GM23248 (cell line): ENCODE measurements at regions not wholly inside any gene's neighbourhood (a gene's known extent, or its start where the extent isn't known, plus 50 kb on each side); places are given as distances from the start of the nearest gene placed in this dataset.

ENCODE experiments used
- EZH2 ChIP-seq: fragments of 200-600 bp; sonication (generic); IDR thresholded peaks from 2 replicates; pipeline ENCODE4 v1.6.1; 2018; ENCODE audit warnings: antibody characterized with exemption, mild to moderate bottlenecking; ENCODE audit not compliant: insufficient read depth, poor library complexity, severe bottlenecking
- EZH2phosphoT487 ChIP-seq: fragments of 200-600 bp; sonication (generic); IDR thresholded peaks from 2 replicates; pipeline ENCODE4 v1.6.1; 2018; ENCODE audit warnings: antibody characterized with exemption, moderate library complexity, mild to moderate bottlenecking, low read depth; ENCODE audit not compliant: insufficient read depth

GRCh38 chr12:90029317-90029716 is 320.7 kb upstream of the ATP2B1 start:
- no peak for TF ChIP-seq EZH2
- no peak for TF ChIP-seq EZH2phosphoT487
